A549 (cell line): ENCODE measurements at regions not wholly inside any gene's neighbourhood (a gene's known extent, or its start where the extent isn't known, plus 50 kb on each side); places are given as distances from the start of the nearest gene placed in this dataset.

Experiments used
- ATAC-seq, 2 experiments: fragments of 200-7000 bp in 1 of 2; fragments of >200 bp in 1 of 2; cut with Nextera tagmentation in 1 of 2; cut with Tn5 transposase in 1 of 2; 3 replicates each; pipeline versions ENCODE4 v1.8.0 to v1.9.1; 2018 to 2020; ENCODE audit warnings: mild to moderate bottlenecking in 1 of 2, moderate library complexity in 1 of 2
- CTCF ChIA-PET: fragments of 300-600 bp; sonication (Branson Sonifier 250); formaldehyde crosslinking; extraction: SDS; loops from one replicate; lab custom pipeline; 2021; ENCODE audit warnings: antibody characterized with exemption, inconsistent platforms; lab: Yijun Ruan, JAX
- POLR2A ChIA-PET: fragments of 350-600 bp; formaldehyde crosslinking; extraction: SDS; loops from one replicate; lab custom pipeline; 2021; ENCODE audit warnings: antibody characterized with exemption, inconsistent platforms; lab: Yijun Ruan, JAX
- DNase-seq, 2 experiments: peaks; one replicate each; pipeline versions ENCODE4 v3.0.0 to v3.0.0-alpha.2; 2011 to 2016; ENCODE audit warnings: low read depth in 1 of 2, low spot score in 1 of 2
- FAIRE-seq: peaks from 2 replicates; lab custom pipeline; 2011; peaks lifted over from hg19 to GRCh38; lab: Jason Lieb, UNC
- H3K27ac ChIP-seq, 2 experiments: fragments of >200 bp; sonication (Bioruptor Twin); formaldehyde crosslinking; 3 replicates each; pipeline ENCODE4 v1.5.1; 2016 to 2017
- H3K4me1 ChIP-seq: fragments of >200 bp; sonication (Bioruptor Twin); formaldehyde crosslinking; 3 replicates; pipeline ENCODE4 v1.6.1; 2016
- H3K4me2 ChIP-seq: fragments of >200 bp; sonication (Bioruptor Twin); formaldehyde crosslinking; 3 replicates; pipeline ENCODE4 v1.6.1; 2016
- H3K4me3 ChIP-seq: fragments of >200 bp; sonication (Bioruptor Twin); formaldehyde crosslinking; 3 replicates; pipeline ENCODE4 v1.5.1; 2016
- H3K9me3 ChIP-seq: fragments of >200 bp; sonication (Bioruptor Twin); formaldehyde crosslinking; 3 replicates; pipeline ENCODE4 v1.6.1; 2016
- CTCF ChIP-seq: fragments of >200 bp; sonication (Bioruptor Twin); formaldehyde crosslinking; IDR thresholded peaks from 3 replicates; pipeline ENCODE4 v1.5.1; 2016
- FOSL2 ChIP-seq, 2 experiments: fragments of 450-650 bp in 1 of 2; fragments of >200 bp in 1 of 2; sonication (Bioruptor Twin) in 1 of 2; formaldehyde crosslinking; IDR thresholded peaks; 2 replicates each; pipeline versions ENCODE4 v1.5.0 to v1.6.1; 2016 to 2020; ENCODE audit warnings: mild to moderate bottlenecking in 1 of 2, moderate library complexity in 1 of 2
- FOXS1 ChIP-seq: fragments of 250-450 bp; sonication (Bioruptor Pico); IDR thresholded peaks from 2 replicates; pipeline ENCODE4 v1.5.0; 2020; ENCODE audit warnings: mild to moderate bottlenecking, moderate library complexity
- HDAC2 ChIP-seq: fragments of 200-600 bp; sonication (generic); IDR thresholded peaks from 2 replicates; pipeline ENCODE4 v1.6.1; 2016
- HOXB13 ChIP-seq: fragments of 250-450 bp; sonication (Bioruptor Pico); IDR thresholded peaks from 2 replicates; pipeline ENCODE4 v1.5.0; 2020; ENCODE audit warnings: low read depth, mild to moderate bottlenecking, moderate library complexity
- JUN ChIP-seq, 2 experiments: fragments of >200 bp; sonication (Bioruptor Twin); formaldehyde crosslinking; IDR thresholded peaks; 2 replicates in 1 of 2; 3 replicates in 1 of 2; pipeline ENCODE4 v1.6.1; 2016 to 2017
- MAFK ChIP-seq: fragments of 450-650 bp; IDR thresholded peaks from 2 replicates; pipeline ENCODE4 v1.6.1; 2014; ENCODE audit not compliant: partially characterized antibody
- NPAS2 ChIP-seq: fragments of 250-450 bp; sonication (Bioruptor Pico); IDR thresholded peaks from 2 replicates; pipeline ENCODE4 v1.8.0; 2022; ENCODE audit warnings: mild to moderate bottlenecking, moderate library complexity, borderline replicate concordance
- POLR2A ChIP-seq: IDR thresholded peaks from 2 replicates; pipeline ENCODE4 v1.6.1; 2012; ENCODE audit warnings: mild to moderate bottlenecking, low read length
- POLR2AphosphoS2 ChIP-seq: conservative IDR thresholded peaks from 2 replicates; pipeline ENCODE4 v1.6.1; 2012; ENCODE audit warnings: low read length, improper control_type of control experiment, inconsistent platforms
- RCOR1 ChIP-seq: fragments of 150-350 bp; IDR thresholded peaks from 2 replicates; pipeline ENCODE4 v1.6.1; 2014; ENCODE audit warnings: antibody characterized with exemption, low read length, low read depth
- REST ChIP-seq: fragments of 200-600 bp; sonication (generic); IDR thresholded peaks from 2 replicates; pipeline ENCODE4 v1.6.1; 2016; ENCODE audit warnings: antibody characterized with exemption, mild to moderate bottlenecking, moderate library complexity
- RFX5 ChIP-seq: fragments of 450-650 bp; IDR thresholded peaks from 2 replicates; pipeline ENCODE4 v1.7.1; 2014; ENCODE audit warnings: antibody characterized with exemption, mild to moderate bottlenecking, moderate library complexity
- TFCP2L1 ChIP-seq: fragments of 250-450 bp; sonication (Bioruptor Pico); IDR thresholded peaks from 2 replicates; pipeline ENCODE4 v1.5.0; 2021; ENCODE audit warnings: mild to moderate bottlenecking
- TP53 ChIP-seq: fragments of 250-450 bp; sonication (Bioruptor Pico); IDR thresholded peaks from 2 replicates; pipeline ENCODE4 v1.5.0; 2021; ENCODE audit warnings: mild to moderate bottlenecking, moderate library complexity
- ZC3H11A ChIP-seq: fragments of 450-650 bp; IDR thresholded peaks from 2 replicates; pipeline ENCODE4 v1.6.1; 2014; ENCODE audit warnings: antibody characterized with exemption, mild to moderate bottlenecking
- ZFP36 ChIP-seq: fragments of 450-650 bp; IDR thresholded peaks from 2 replicates; pipeline ENCODE4 v1.6.1; 2014; ENCODE audit warnings: borderline replicate concordance; ENCODE audit not compliant: partially characterized antibody
- ZNF302 ChIP-seq: fragments of 250-450 bp; sonication (Bioruptor Pico); IDR thresholded peaks from 2 replicates; pipeline ENCODE4 v1.9.0; 2021; ENCODE audit warnings: inconsistent platforms, mild to moderate bottlenecking, moderate library complexity
- WGBS: methylation state at CpG from one replicate; pipeline ENCODE4 v1.1.6; 2017; ENCODE audit errors: missing lambda C conversion rate; 5-methylcytosine and 5-hydroxymethylcytosine counted together
- TF ChIP-seq, protein P1 (sequence below): fragments of 250-450 bp; sonication (Bioruptor Pico); IDR thresholded peaks from 2 replicates; pipeline ENCODE4 v1.5.0; 2021; ENCODE audit warnings: mild to moderate bottlenecking, moderate library complexity, borderline replicate concordance
- TF ChIP-seq, protein P2 (sequence below): fragments of >200 bp; sonication (Bioruptor Twin); formaldehyde crosslinking; IDR thresholded peaks from 3 replicates; pipeline ENCODE4 v1.6.1; 2016
- TF ChIP-seq, protein P3 (sequence below): fragments of 150-350 bp; IDR thresholded peaks from 2 replicates; pipeline ENCODE4 v1.6.1; 2014; ENCODE audit warnings: low read depth, mild to moderate bottlenecking, low read length

- ChIA-PET POLR2A (no interaction called here), CTCF (no interaction called here)
- no peak overlapping the region for H3K4me2 ChIP-seq
- no peaks in the 10 kb centered on the region for H3K4me1 ChIP-seq
- no peak for FAIRE-seq
- TF ChIP-seq FOXS1 (CRISPR knock-in tag): no peak
- no peak for TF ChIP-seq POLR2A
- TF ChIP-seq POLR2AphosphoS2: no peak
- TF ChIP-seq REST: no peak
- no peak for TF ChIP-seq ZC3H11A
- TF ChIP-seq, protein P1, sequence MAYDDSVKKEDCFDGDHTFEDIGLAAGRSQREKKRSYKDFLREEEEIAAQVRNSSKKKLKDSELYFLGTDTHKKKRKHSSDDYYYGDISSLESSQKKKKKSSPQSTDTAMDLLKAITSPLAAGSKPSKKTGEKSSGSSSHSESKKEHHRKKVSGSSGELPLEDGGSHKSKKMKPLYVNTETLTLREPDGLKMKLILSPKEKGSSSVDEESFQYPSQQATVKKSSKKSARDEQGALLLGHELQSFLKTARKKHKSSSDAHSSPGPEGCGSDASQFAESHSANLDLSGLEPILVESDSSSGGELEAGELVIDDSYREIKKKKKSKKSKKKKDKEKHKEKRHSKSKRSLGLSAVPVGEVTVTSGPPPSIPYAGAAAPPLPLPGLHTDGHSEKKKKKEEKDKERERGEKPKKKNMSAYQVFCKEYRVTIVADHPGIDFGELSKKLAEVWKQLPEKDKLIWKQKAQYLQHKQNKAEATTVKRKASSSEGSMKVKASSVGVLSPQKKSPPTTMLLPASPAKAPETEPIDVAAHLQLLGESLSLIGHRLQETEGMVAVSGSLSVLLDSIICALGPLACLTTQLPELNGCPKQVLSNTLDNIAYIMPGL: no peak
- no peak for TF ChIP-seq RFX5
- TF ChIP-seq FOSL2 (IDR thresholded peaks at IDR 0.05): no peak
- TF ChIP-seq FOSL2 (CRISPR knock-in tag; IDR thresholded peaks at IDR 0.05): no peak
- TF ChIP-seq TP53 (CRISPR knock-in tag): no peak
- TF ChIP-seq NPAS2 (CRISPR knock-in tag): no peak
- TF ChIP-seq HDAC2: no peak
- no peak for TF ChIP-seq RCOR1
- TF ChIP-seq ZFP36: no peak
- ATAC-seq: no peak
- DNase-seq: no peak
- no peak overlapping the region for H3K4me3 ChIP-seq
- H3K9me3 ChIP-seq: no peaks in the 10 kb centered on the region
- no peak overlapping the region for H3K27ac ChIP-seq
These were observed 71.1 kb upstream of the SLC24A5 start for GRCh38 chr15:48049736-48050135.

DNA sequence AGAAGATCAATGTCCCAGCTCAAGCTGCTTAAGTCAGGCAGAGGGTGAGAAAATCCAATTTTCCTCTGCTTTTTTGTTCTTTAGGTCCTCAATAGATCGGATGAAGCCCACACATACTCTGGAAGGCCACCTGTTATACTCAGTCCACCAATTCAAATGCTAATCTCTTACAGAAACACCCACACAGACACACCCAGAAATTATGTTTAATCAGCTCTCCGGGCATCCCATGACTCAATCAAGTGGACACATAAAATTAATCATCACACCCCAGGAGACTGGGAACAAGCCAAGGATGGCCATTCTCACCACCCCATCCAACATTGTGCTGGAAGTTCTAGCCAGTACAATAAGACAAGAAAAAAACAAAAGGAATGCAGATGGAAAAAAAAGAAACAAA lies 67.8 kb upstream of the SLC24A5 start:
- ChIA-PET POLR2A (no interaction called here), CTCF (no interaction called here)
- no peak overlapping the region for H3K4me3 ChIP-seq
- no peak for DNase-seq
- 7% methylated on average over 2 of the region's 2 CpGs for WGBS
- no peak overlapping the region for H3K27ac ChIP-seq
- no peak for FAIRE-seq
- TF ChIP-seq MAFK (no peak), HOXB13 (no peak), ZNF302 (no peak), TFCP2L1 (CRISPR knock-in tag) (no peak)
- TF ChIP-seq, protein P2, sequence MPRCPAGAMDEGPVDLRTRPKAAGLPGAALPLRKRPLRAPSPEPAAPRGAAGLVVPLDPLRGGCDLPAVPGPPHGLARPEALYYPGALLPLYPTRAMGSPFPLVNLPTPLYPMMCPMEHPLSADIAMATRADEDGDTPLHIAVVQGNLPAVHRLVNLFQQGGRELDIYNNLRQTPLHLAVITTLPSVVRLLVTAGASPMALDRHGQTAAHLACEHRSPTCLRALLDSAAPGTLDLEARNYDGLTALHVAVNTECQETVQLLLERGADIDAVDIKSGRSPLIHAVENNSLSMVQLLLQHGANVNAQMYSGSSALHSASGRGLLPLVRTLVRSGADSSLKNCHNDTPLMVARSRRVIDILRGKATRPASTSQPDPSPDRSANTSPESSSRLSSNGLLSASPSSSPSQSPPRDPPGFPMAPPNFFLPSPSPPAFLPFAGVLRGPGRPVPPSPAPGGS: no peak
- no peaks in the 10 kb centered on the region for H3K9me3 ChIP-seq
- H3K4me1 ChIP-seq: no peaks in the 10 kb centered on the region
- no peak overlapping the region for H3K4me2 ChIP-seq
- no peak for ATAC-seq

GRCh38 chr15:48058371-48058770 lies 62.4 kb upstream of the SLC24A5 start:
- Histone ChIP-seq H3K4me2 (no peak overlapping the region), H3K4me3 (no peak overlapping the region), H3K9me3 (no peaks in the 10 kb centered on the region), H3K4me1 (no peaks in the 10 kb centered on the region), H3K27ac (no peak overlapping the region)
- FAIRE-seq (no peak), DNase-seq (no peak), ATAC-seq (no peak)
- POLR2A ChIA-PET: no interaction called here
- CTCF ChIA-PET: no interaction called here
- TF ChIP-seq ZNF302 (no peak), CTCF (no peak), JUN (IDR thresholded peaks at IDR 0.05) (no peak)
- TF ChIP-seq, protein P3, sequence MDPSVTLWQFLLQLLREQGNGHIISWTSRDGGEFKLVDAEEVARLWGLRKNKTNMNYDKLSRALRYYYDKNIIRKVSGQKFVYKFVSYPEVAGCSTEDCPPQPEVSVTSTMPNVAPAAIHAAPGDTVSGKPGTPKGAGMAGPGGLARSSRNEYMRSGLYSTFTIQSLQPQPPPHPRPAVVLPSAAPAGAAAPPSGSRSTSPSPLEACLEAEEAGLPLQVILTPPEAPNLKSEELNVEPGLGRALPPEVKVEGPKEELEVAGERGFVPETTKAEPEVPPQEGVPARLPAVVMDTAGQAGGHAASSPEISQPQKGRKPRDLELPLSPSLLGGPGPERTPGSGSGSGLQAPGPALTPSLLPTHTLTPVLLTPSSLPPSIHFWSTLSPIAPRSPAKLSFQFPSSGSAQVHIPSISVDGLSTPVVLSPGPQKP: no peak
